HCT116 (cell line): ENCODE measurements at regions not wholly inside any gene's neighbourhood (a gene's known extent, or its start where the extent isn't known, plus 50 kb on each side); places are given as distances from the start of the nearest gene placed in this dataset.

Experiments used
- ATAC-seq: fragments of 200-7000 bp; cut with Tn5 transposase; 2 replicates; pipeline ENCODE4 v1.9.1; 2020; ENCODE audit warnings: mild to moderate bottlenecking, moderate library complexity
- BruUV-seq: library from RNA; stranded (reverse); fragments of 400-500 nt; replicated peaks from 2 replicates; lab custom pipeline; 2021; lab: Mats Ljungman, UMichigan
- CTCF ChIA-PET: fragments of 300-600 bp; sonication (Branson Sonifier 250); formaldehyde crosslinking; loops from one replicate; lab custom pipeline; 2021; ENCODE audit warnings: antibody characterized with exemption; lab: Charles Lee
- POLR2A ChIA-PET: fragments of 300-600, 350-600 bp; sonication (Branson Sonifier 250); formaldehyde crosslinking; loops from one replicate; lab custom pipeline; 2021; ENCODE audit warnings: antibody characterized with exemption; lab: Charles Lee
- RAD21 ChIA-PET, 2 experiments: fragments of 300-600 bp; sonication (Branson Sonifier 250); formaldehyde crosslinking; loops; one replicate each; lab custom pipeline; 2023; ENCODE audit warnings: low total read pairs in 2 of 2; ENCODE audit not compliant: uncharacterized antibody in 2 of 2, unreplicated experiment in 2 of 2, low non-redundant PET in 1 of 2; lab: Charles Lee
- DNase-seq: peaks from one replicate; pipeline ENCODE4 v3.0.0-alpha.2; 2010; ENCODE audit warnings: low read depth, low spot score
- H2AFZ ChIP-seq: fragments of 200-600 bp; shearing (Covaris generic), sonication (generic); 2 replicates; pipeline ENCODE4 v1.6.1; 2017; ENCODE audit warnings: low read depth, mixed run types, mixed read lengths, antibody characterized with exemption, low read length; ENCODE audit not compliant: poor library complexity, severe bottlenecking
- H3K27ac ChIP-seq: 2 replicates; pipeline ENCODE4 v1.5.1; 2012; ENCODE audit warnings: low read depth, low read length
- H3K27me3 ChIP-seq: fragments of 200-600 bp; sonication (generic); 2 replicates; pipeline ENCODE4 v1.6.1; 2016; ENCODE audit warnings: mixed run types, low read length, mixed read lengths; ENCODE audit not compliant: insufficient read depth
- H3K36me3 ChIP-seq, 2 experiments: fragments of 200-500 bp in 1 of 2; fragments of 200-600 bp in 1 of 2; sonication (Bioruptor generic) in 1 of 2; sonication (generic) in 1 of 2; 2 replicates each; pipeline versions ENCODE4 v1.5.1 to v1.6.1; 2014 to 2016; ENCODE audit warnings: low read length in 2 of 2, inconsistent platforms in 1 of 2, mixed read lengths in 1 of 2, mixed run types in 1 of 2; ENCODE audit not compliant: insufficient read depth in 2 of 2, control insufficient read depth in 1 of 2
- H3K4me1 ChIP-seq, 2 experiments: fragments of 200-600 bp in 1 of 2; sonication (generic) in 1 of 2; 2 replicates each; pipeline versions ENCODE4 v1.5.1 to v1.6.1; 2012 to 2017; ENCODE audit warnings: low read length in 2 of 2, inconsistent platforms in 1 of 2, mild to moderate bottlenecking in 1 of 2, mixed read lengths in 1 of 2, mixed run types in 1 of 2, moderate library complexity in 1 of 2; ENCODE audit not compliant: insufficient read depth in 2 of 2, control insufficient read depth in 1 of 2
- H3K4me2 ChIP-seq: fragments of 200-600 bp; sonication (generic); 2 replicates; pipeline ENCODE4 v1.6.1; 2017; ENCODE audit warnings: mixed run types, low read length, mixed read lengths
- H3K4me3 ChIP-seq, 2 experiments: fragments of 200-600 bp in 1 of 2; sonication (generic) in 1 of 2; replicated peaks in 1 of 2; 2 replicates each; pipeline ENCODE4 v1.5.1; 2011 to 2016; ENCODE audit warnings: low read length in 2 of 2, control low read depth in 1 of 2, low read depth in 1 of 2, mild to moderate bottlenecking in 1 of 2, mixed read lengths in 1 of 2, mixed run types in 1 of 2
- H3K79me2 ChIP-seq: fragments of 200-600 bp; sonication (generic); 2 replicates; pipeline ENCODE4 v1.6.1; 2017; ENCODE audit warnings: mild to moderate bottlenecking, mixed run types, low read length, moderate library complexity, mixed read lengths; ENCODE audit not compliant: insufficient read depth
- H3K9ac ChIP-seq: fragments of 200-600 bp; sonication (generic); 2 replicates; pipeline ENCODE4 v1.6.1; 2016; ENCODE audit warnings: low read length, mixed read lengths
- H3K9me2 ChIP-seq: fragments of 200-600 bp; sonication (generic), shearing (Covaris generic); 2 replicates; pipeline ENCODE4 v1.6.1; 2017; ENCODE audit warnings: mixed run types, mild to moderate bottlenecking, moderate library complexity; ENCODE audit not compliant: insufficient read depth
- H3K9me3 ChIP-seq, 2 experiments: fragments of 200-500 bp in 1 of 2; fragments of 200-600 bp in 1 of 2; sonication (Bioruptor generic) in 1 of 2; sonication (generic) in 1 of 2; 2 replicates each; pipeline ENCODE4 v1.6.1; 2014 to 2017; ENCODE audit warnings: low read length in 2 of 2, mixed read lengths in 2 of 2, inconsistent platforms in 1 of 2, low read depth in 1 of 2, mild to moderate bottlenecking in 1 of 2, mixed run types in 1 of 2, moderate library complexity in 1 of 2; ENCODE audit not compliant: control insufficient read depth in 1 of 2, insufficient read depth in 1 of 2
- H4K20me1 ChIP-seq: fragments of 200-600 bp; sonication (generic), shearing (Covaris generic); 2 replicates; pipeline ENCODE4 v1.6.1; 2017; ENCODE audit warnings: mixed run types, mild to moderate bottlenecking, moderate library complexity; ENCODE audit not compliant: insufficient read depth
- CEBPB ChIP-seq: IDR thresholded peaks from 2 replicates; pipeline ENCODE4 v1.6.1; 2012; ENCODE audit warnings: low read depth
- EGR1 ChIP-seq: IDR thresholded peaks from 2 replicates; pipeline ENCODE4 v1.6.1; 2012; ENCODE audit warnings: low read depth
- ELF1 ChIP-seq: IDR thresholded peaks from 2 replicates; pipeline ENCODE4 v1.6.1; 2012; ENCODE audit warnings: low read depth, borderline replicate concordance
- EZH2phosphoT487 ChIP-seq: fragments of 200-600 bp; IDR thresholded peaks from 2 replicates; pipeline ENCODE4 v1.6.1; 2018; ENCODE audit warnings: antibody characterized with exemption, borderline replicate concordance
- JUND ChIP-seq: IDR thresholded peaks from 2 replicates; pipeline ENCODE4 v1.6.1; 2012
- POLR2A ChIP-seq: IDR thresholded peaks from 2 replicates; pipeline ENCODE4 v1.7.0; 2011; ENCODE audit warnings: borderline replicate concordance; ENCODE audit not compliant: insufficient read depth, insufficient read length; ENCODE audit errors: extremely low read depth
- POLR2AphosphoS5 ChIP-seq: IDR thresholded peaks from 2 replicates; pipeline ENCODE4 v1.6.1; 2011; ENCODE audit warnings: mild to moderate bottlenecking, low read depth, low read length, moderate library complexity
- SIN3A ChIP-seq: IDR thresholded peaks from 2 replicates; pipeline ENCODE4 v1.6.1; 2012; ENCODE audit warnings: low read depth
- SP1 ChIP-seq: IDR thresholded peaks from 2 replicates; pipeline ENCODE4 v1.6.1; 2012; ENCODE audit warnings: low read depth
- TCF7L2 ChIP-seq: IDR thresholded peaks from 2 replicates; pipeline ENCODE4 v1.7.0; 2011; ENCODE audit warnings: borderline replicate concordance, inconsistent platforms; ENCODE audit not compliant: insufficient read depth, insufficient read length; ENCODE audit errors: extremely low read depth
- YY1 ChIP-seq: IDR thresholded peaks from 2 replicates; pipeline ENCODE4 v1.6.1; 2011; ENCODE audit warnings: low read length, low read depth, moderate library complexity, mild to moderate bottlenecking; ENCODE audit not compliant: insufficient replicate concordance; ENCODE audit errors: extremely low read depth
- ZFX ChIP-seq: fragments of 450-650 bp; IDR thresholded peaks from 2 replicates; pipeline ENCODE4 v1.6.1; 2017
- ZNF274 ChIP-seq: fragments of 200-500 bp; sonication (Bioruptor generic); IDR thresholded peaks from 2 replicates; pipeline ENCODE4 v1.6.1; 2014; ENCODE audit warnings: mild to moderate bottlenecking, low read depth, low read length, inconsistent platforms
- intact Hi-C: fragments of 100-400 bp; cut with micrococcal nuclease; formaldehyde crosslinking; loops from 2 replicates; pipeline ENCODE4 v1.10.0; 2022
- TF ChIP-seq, protein P1 (sequence below): IDR thresholded peaks from 2 replicates; pipeline ENCODE4 v1.6.1; 2012; ENCODE audit warnings: low read depth
- TF ChIP-seq, protein P2 (sequence below), 3 experiments: fragments of 200-600 bp in 1 of 3; sonication (generic) in 1 of 3; IDR thresholded peaks in 2 of 3; conservative IDR thresholded peaks in 1 of 3; 2 replicates each; pipeline ENCODE4 v1.5.1; 2012 to 2017; ENCODE audit warnings: low read depth in 2 of 3, low read length in 2 of 3, antibody characterized with exemption in 1 of 3, borderline replicate concordance in 1 of 3, control low read depth in 1 of 3, mild to moderate bottlenecking in 1 of 3, mixed read lengths in 1 of 3, mixed run types in 1 of 3, moderate library complexity in 1 of 3; ENCODE audit not compliant: insufficient read depth in 1 of 3
- TF ChIP-seq, protein P3 (sequence below): IDR thresholded peaks from 2 replicates; pipeline ENCODE4 v1.6.1; 2012
- TF ChIP-seq, protein P4 (sequence below): IDR thresholded peaks from 2 replicates; pipeline ENCODE4 v1.6.1; 2012

DNA sequence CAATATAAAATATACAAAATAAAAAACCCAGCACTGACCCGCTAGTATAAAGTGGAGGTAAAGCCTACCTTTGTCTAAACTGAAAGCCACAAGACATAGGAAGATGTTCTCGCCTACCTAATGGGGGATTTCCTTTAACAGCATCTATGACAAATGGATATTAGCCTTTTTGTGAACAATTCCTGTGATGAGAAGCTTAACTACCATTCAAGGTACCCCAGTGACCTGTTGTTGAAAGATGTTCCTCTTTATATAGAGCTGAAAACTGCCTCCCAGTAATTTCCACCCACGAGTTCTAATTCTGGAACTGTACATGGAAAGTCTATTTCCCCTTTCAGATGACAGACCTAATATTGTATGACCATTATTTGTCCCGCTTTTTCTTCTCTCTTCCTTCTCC lies 109.8 kb upstream of the RASGRP1 start:
- no peaks in the 10 kb centered on the region for H3K27me3 ChIP-seq
- H3K79me2 ChIP-seq: no peaks in the 10 kb centered on the region
- no TSS peak for BruUV-seq
- intact Hi-C loops: no loop called here
- ChIA-PET POLR2A (interaction anchor here (1.3 kb wide), 1 partner anchor 26 kb away, joined by 3 read pairs; no protein-coding TSS in a partner anchor), RAD21 (no interaction called here), CTCF (interaction anchor here (1.0 to 1.9 kb wide), 2 partner anchors 8 to 17 kb away, joined by 4 to 5 read pairs; no protein-coding TSS in a partner anchor)
- ATAC-seq (no peak), DNase-seq (no peak)
- H3K9me2 ChIP-seq: no peaks in the 10 kb centered on the region
- no peaks in the 10 kb centered on the region for H3K36me3 ChIP-seq
- H3K27ac ChIP-seq: no peak overlapping the region
- H3K4me3 ChIP-seq: no peak overlapping the region
- TF ChIP-seq POLR2AphosphoS5 (no peak), JUND (no peak), TCF7L2 (no peak), ZNF274 (no peak), EZH2phosphoT487 (no peak), EGR1 (no peak), ELF1 (no peak), SP1 (no peak), ZFX (no peak), CEBPB (no peak), SIN3A (no peak), YY1 (no peak), POLR2A (no peak)
- TF ChIP-seq, protein P1, sequence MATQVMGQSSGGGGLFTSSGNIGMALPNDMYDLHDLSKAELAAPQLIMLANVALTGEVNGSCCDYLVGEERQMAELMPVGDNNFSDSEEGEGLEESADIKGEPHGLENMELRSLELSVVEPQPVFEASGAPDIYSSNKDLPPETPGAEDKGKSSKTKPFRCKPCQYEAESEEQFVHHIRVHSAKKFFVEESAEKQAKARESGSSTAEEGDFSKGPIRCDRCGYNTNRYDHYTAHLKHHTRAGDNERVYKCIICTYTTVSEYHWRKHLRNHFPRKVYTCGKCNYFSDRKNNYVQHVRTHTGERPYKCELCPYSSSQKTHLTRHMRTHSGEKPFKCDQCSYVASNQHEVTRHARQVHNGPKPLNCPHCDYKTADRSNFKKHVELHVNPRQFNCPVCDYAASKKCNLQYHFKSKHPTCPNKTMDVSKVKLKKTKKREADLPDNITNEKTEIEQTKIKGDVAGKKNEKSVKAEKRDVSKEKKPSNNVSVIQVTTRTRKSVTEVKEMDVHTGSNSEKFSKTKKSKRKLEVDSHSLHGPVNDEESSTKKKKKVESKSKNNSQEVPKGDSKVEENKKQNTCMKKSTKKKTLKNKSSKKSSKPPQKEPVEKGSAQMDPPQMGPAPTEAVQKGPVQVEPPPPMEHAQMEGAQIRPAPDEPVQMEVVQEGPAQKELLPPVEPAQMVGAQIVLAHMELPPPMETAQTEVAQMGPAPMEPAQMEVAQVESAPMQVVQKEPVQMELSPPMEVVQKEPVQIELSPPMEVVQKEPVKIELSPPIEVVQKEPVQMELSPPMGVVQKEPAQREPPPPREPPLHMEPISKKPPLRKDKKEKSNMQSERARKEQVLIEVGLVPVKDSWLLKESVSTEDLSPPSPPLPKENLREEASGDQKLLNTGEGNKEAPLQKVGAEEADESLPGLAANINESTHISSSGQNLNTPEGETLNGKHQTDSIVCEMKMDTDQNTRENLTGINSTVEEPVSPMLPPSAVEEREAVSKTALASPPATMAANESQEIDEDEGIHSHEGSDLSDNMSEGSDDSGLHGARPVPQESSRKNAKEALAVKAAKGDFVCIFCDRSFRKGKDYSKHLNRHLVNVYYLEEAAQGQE: no peak
- TF ChIP-seq, protein P2, sequence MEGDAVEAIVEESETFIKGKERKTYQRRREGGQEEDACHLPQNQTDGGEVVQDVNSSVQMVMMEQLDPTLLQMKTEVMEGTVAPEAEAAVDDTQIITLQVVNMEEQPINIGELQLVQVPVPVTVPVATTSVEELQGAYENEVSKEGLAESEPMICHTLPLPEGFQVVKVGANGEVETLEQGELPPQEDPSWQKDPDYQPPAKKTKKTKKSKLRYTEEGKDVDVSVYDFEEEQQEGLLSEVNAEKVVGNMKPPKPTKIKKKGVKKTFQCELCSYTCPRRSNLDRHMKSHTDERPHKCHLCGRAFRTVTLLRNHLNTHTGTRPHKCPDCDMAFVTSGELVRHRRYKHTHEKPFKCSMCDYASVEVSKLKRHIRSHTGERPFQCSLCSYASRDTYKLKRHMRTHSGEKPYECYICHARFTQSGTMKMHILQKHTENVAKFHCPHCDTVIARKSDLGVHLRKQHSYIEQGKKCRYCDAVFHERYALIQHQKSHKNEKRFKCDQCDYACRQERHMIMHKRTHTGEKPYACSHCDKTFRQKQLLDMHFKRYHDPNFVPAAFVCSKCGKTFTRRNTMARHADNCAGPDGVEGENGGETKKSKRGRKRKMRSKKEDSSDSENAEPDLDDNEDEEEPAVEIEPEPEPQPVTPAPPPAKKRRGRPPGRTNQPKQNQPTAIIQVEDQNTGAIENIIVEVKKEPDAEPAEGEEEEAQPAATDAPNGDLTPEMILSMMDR (IDR thresholded peaks at IDR 0.05 in 2 of 3, conservative IDR thresholded peaks at IDR 0.05 in 1 of 3; ENCODE audit: borderline replicate concordance in 1 of 3, insufficient read depth in 1 of 3, low read depth in 2 of 3, low read length in 2 of 3): no peak
- TF ChIP-seq, protein P3, sequence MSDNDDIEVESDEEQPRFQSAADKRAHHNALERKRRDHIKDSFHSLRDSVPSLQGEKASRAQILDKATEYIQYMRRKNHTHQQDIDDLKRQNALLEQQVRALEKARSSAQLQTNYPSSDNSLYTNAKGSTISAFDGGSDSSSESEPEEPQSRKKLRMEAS: no peak
- TF ChIP-seq, protein P4, sequence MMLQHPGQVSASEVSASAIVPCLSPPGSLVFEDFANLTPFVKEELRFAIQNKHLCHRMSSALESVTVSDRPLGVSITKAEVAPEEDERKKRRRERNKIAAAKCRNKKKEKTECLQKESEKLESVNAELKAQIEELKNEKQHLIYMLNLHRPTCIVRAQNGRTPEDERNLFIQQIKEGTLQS: no peak
- H3K9me3 ChIP-seq: no peaks in the 10 kb centered on the region
- no peaks in the 10 kb centered on the region for H4K20me1 ChIP-seq
- no peaks in the 10 kb centered on the region for H3K4me1 ChIP-seq
- no peak overlapping the region for H3K4me2 ChIP-seq
- no peak overlapping the region for H2AFZ ChIP-seq
- no peak overlapping the region for H3K9ac ChIP-seq
